ENCODE measurements at regions not wholly inside any gene's neighbourhood (a gene's known extent, or its start where the extent isn't known, plus 50 kb on each side); places are given as distances from the start of the nearest gene placed in this dataset.
A peak's percentile ranks its signal among the peaks of the same experiment; 100 is the strongest.

GRCh38 chr10:36515319-36515718, 610.1 kb upstream of the ANKRD30A start:
- no peak overlapping the region for H3K18ac ChIP-seq (ENCODE audit: low read depth, low read length)
- H2BK15ac ChIP-seq (ENCODE audit: low read depth, low read length) = no peak overlapping the region
- no peak overlapping the region for H2AK9ac ChIP-seq (replicated peaks; ENCODE audit: low read depth, low read length, poor library complexity)
- H3K27me3 ChIP-seq (ENCODE audit: control insufficient read depth, insufficient read depth, low read length) = no peaks in the 10 kb centered on the region
- no peak overlapping the region for H2AK5ac ChIP-seq (ENCODE audit: low read depth, low read length)
- intact Hi-C loops (cut with micrococcal nuclease) (no loop called here), in situ Hi-C loops (cut with MboI; ENCODE audit: low sequenced_read_pairs) (no loop called here), dilution Hi-C loops (cut with HindIII; ENCODE audit: low sequenced_read_pairs, unreplicated experiment) (no loop called here)
- H3K9ac ChIP-seq (ENCODE audit: low read depth, low read length) = no peak overlapping the region
- no peak overlapping the region for H3K14ac ChIP-seq (replicated peaks; ENCODE audit: low read depth, low read length)
- no peaks in the 10 kb centered on the region for H3K9me1 ChIP-seq (ENCODE audit: insufficient read depth, low read length)
- H3K79me1 ChIP-seq (ENCODE audit: low read depth in 1 of 2, low read length in 2 of 2) = no peaks in the 10 kb centered on the region
- no TSS peak for BruUV-seq (replicated peaks)
- ChIA-PET CTCF (no interaction called here), POLR2A (ENCODE audit: unreplicated experiment) (no interaction called here)
- no peak overlapping the region for H3K4me3 ChIP-seq (ENCODE audit: insufficient read depth, low read depth, low read length)
- no peak overlapping the region for H2AFZ ChIP-seq (replicated peaks; ENCODE audit: low read length, poor library complexity)
- no peak overlapping the region for H3K56ac ChIP-seq (ENCODE audit: extremely low read depth, insufficient read depth, low read length)
- H3K23ac ChIP-seq (ENCODE audit: low read depth, low read length) = no peak overlapping the region
- no peak overlapping the region for H4K91ac ChIP-seq (ENCODE audit: insufficient read depth, low read depth, low read length)
- 0 out of 4 replicates have a peak overlapping the region, but pooled peaks of 1 of the 2 experiments have one; percentile 12 for H4K8ac ChIP-seq (ENCODE audit: low read depth in 2 of 2, low read length in 2 of 2)
- H2BK5ac ChIP-seq (ENCODE audit: low read depth, low read length, poor library complexity, severe bottlenecking) = no peak overlapping the region
- peaks cover 2% of the 10 kb centered on the region; the same call in 1 of the 2 replicates for H3K4me1 ChIP-seq (ENCODE audit: control insufficient read depth, insufficient read depth, low read length)
- DNase-seq (peak; percentile 56), ATAC-seq (ENCODE audit: low read depth) (peak; percentile 14; the same call in 1 of the 2 replicates)
- H4K5ac ChIP-seq (ENCODE audit: low read depth, low read length) = no peak overlapping the region
- H3K4me2 ChIP-seq (ENCODE audit: low read depth, low read length) = no peak overlapping the region
- no peaks in the 10 kb centered on the region for H3K9me3 ChIP-seq (ENCODE audit: control insufficient read depth, insufficient read depth, low read length)
- no peaks in the 10 kb centered on the region for H3K36me3 ChIP-seq (ENCODE audit: control insufficient read depth, insufficient read depth, low read length)
- H3K4ac ChIP-seq (ENCODE audit: low read depth, low read length) = no peak overlapping the region
- TF ChIP-seq POLR2A (IDR thresholded peaks at IDR 0.05; ENCODE audit: low read depth, low read length) (no peak), CHD1 (IDR thresholded peaks at IDR 0.05; ENCODE audit: low read depth, low read length) (no peak), RAD21 (IDR thresholded peaks at IDR 0.05; ENCODE audit: low read length) (no peak), MAFK (IDR thresholded peaks at IDR 0.05; ENCODE audit: low read depth, low read length) (no peak), MXI1 (IDR thresholded peaks at IDR 0.05; ENCODE audit: borderline replicate concordance, low read depth, low read length) (no peak), CTCF (conservative IDR thresholded peaks at IDR 0.05; ENCODE audit: low read depth, low read length) (no peak), CEBPB (IDR thresholded peaks at IDR 0.05; ENCODE audit: low read depth, low read length) (no peak), ELK1 (IDR thresholded peaks at IDR 0.05; ENCODE audit: borderline replicate concordance, low read depth, low read length) (no peak), MAZ (IDR thresholded peaks at IDR 0.05; ENCODE audit: borderline replicate concordance, low read depth, low read length) (no peak), NFE2L2 (IDR thresholded peaks at IDR 0.05; ENCODE audit: low read depth, low read length) (no peak), SMC3 (IDR thresholded peaks at IDR 0.05; ENCODE audit: low read depth, low read length) (no peak), BHLHE40 (IDR thresholded peaks at IDR 0.05; ENCODE audit: low read depth, low read length) (no peak), RFX5 (IDR thresholded peaks at IDR 0.05; ENCODE audit: low read depth, low read length) (no peak), USF2 (IDR thresholded peaks at IDR 0.05; ENCODE audit: low read depth, low read length) (no peak), FOS (IDR thresholded peaks at IDR 0.05; ENCODE audit: low read depth, low read length) (no peak)
- H2BK120ac ChIP-seq (ENCODE audit: low read depth, low read length) = no peak overlapping the region
- H2BK20ac ChIP-seq (ENCODE audit: low read depth, low read length) = no peak overlapping the region
- no peak overlapping the region for H3K27ac ChIP-seq (ENCODE audit: insufficient read depth, low read length)
- no peaks in the 10 kb centered on the region for H4K20me1 ChIP-seq (ENCODE audit: insufficient read depth, low read length)
- no CpG with 5 or more reads among the region's 2 CpGs for WGBS, 2 experiments (ENCODE audit: extremely low coverage in 2 of 2, insufficient read length in 1 of 2)

All from IMR-90 (cell line).